Trophoblast cell (in vitro differentiated cells and primary cell): ENCODE measurements at regions not wholly inside any gene's neighbourhood (a gene's known extent, or its start where the extent isn't known, plus 50 kb on each side); places are given as distances from the start of the nearest gene placed in this dataset.

Experiments used
- DNase-seq, 2 donors: peaks; one replicate each; pipeline ENCODE4 v3.0.0-alpha.2; 2016
- H2AFZ ChIP-seq: 2 replicates; pipeline ENCODE4 v1.6.1; 2013; ENCODE audit warnings: low read length, moderate library complexity, mild to moderate bottlenecking; ENCODE audit not compliant: insufficient read depth, poor library complexity
- H2AK5ac ChIP-seq: 2 replicates; pipeline ENCODE4 v1.6.1; 2013; ENCODE audit warnings: mild to moderate bottlenecking, low read length
- H2BK120ac ChIP-seq: 2 replicates; pipeline ENCODE4 v1.6.1; 2013; ENCODE audit warnings: low read length, mild to moderate bottlenecking, moderate library complexity; ENCODE audit not compliant: insufficient read depth, poor library complexity
- H2BK12ac ChIP-seq: 2 replicates; pipeline ENCODE4 v1.6.1; 2013; ENCODE audit warnings: mild to moderate bottlenecking, low read length, moderate library complexity
- H2BK5ac ChIP-seq: 2 replicates; pipeline ENCODE4 v1.6.1; 2013; ENCODE audit warnings: low read length, low read depth, moderate library complexity, mild to moderate bottlenecking; ENCODE audit not compliant: poor library complexity
- H3K14ac ChIP-seq: 2 replicates; pipeline ENCODE4 v1.6.1; 2013; ENCODE audit warnings: mild to moderate bottlenecking, low read length
- H3K18ac ChIP-seq: 2 replicates; pipeline ENCODE4 v1.6.1; 2013; ENCODE audit warnings: mild to moderate bottlenecking, low read length
- H3K23ac ChIP-seq: 2 replicates; pipeline ENCODE4 v1.6.1; 2013; ENCODE audit warnings: low read length
- H3K27ac ChIP-seq: 2 replicates; pipeline ENCODE4 v1.5.1; 2013; ENCODE audit warnings: low read depth, mild to moderate bottlenecking, inconsistent platforms, low read length, moderate library complexity
- H3K27me3 ChIP-seq: 2 replicates; pipeline ENCODE4 v1.6.1; 2013; ENCODE audit warnings: inconsistent platforms, mild to moderate bottlenecking, low read length, moderate library complexity; ENCODE audit not compliant: insufficient read depth
- H3K36me3 ChIP-seq, 2 experiments: 1 replicate in 1 of 2; 2 replicates in 1 of 2; pipeline ENCODE4 v1.6.1; 2013; ENCODE audit warnings: low read length in 2 of 2, mild to moderate bottlenecking in 2 of 2, moderate library complexity in 1 of 2; ENCODE audit not compliant: insufficient read depth in 2 of 2, control insufficient read depth in 1 of 2
- H3K4ac ChIP-seq: 2 replicates; pipeline ENCODE4 v1.6.1; 2013; ENCODE audit warnings: low read depth, mild to moderate bottlenecking, low read length, moderate library complexity
- H3K4me1 ChIP-seq, 2 experiments: 1 replicate in 1 of 2; 2 replicates in 1 of 2; pipeline ENCODE4 v1.6.1; 2013; ENCODE audit warnings: low read length in 2 of 2, mild to moderate bottlenecking in 2 of 2, moderate library complexity in 1 of 2; ENCODE audit not compliant: insufficient read depth in 2 of 2, control insufficient read depth in 1 of 2
- H3K4me2 ChIP-seq: 2 replicates; pipeline ENCODE4 v1.6.1; 2013; ENCODE audit warnings: inconsistent platforms, mild to moderate bottlenecking, low read length, moderate library complexity
- H3K4me3 ChIP-seq: 2 replicates; pipeline ENCODE4 v1.5.1; 2013; ENCODE audit warnings: mild to moderate bottlenecking, low read depth, low read length, inconsistent platforms
- H3K79me1 ChIP-seq: one replicate; pipeline ENCODE4 v1.6.1; 2013; ENCODE audit warnings: low read length
- H3K79me2 ChIP-seq: 2 replicates; pipeline ENCODE4 v1.6.1; 2013; ENCODE audit warnings: low read length, mild to moderate bottlenecking; ENCODE audit not compliant: control insufficient read depth, insufficient read depth, poor library complexity
- H3K9ac ChIP-seq: 2 replicates; pipeline ENCODE4 v1.6.1; 2013; ENCODE audit warnings: mild to moderate bottlenecking, low read length
- H3K9me3 ChIP-seq: 2 replicates; pipeline ENCODE4 v1.6.1; 2013; ENCODE audit warnings: low read depth, mild to moderate bottlenecking, control low read depth, inconsistent platforms, low read length; ENCODE audit not compliant: insufficient read depth
- H4K12ac ChIP-seq: 2 replicates; pipeline ENCODE4 v1.6.1; 2013; ENCODE audit warnings: low read depth, mild to moderate bottlenecking, low read length, moderate library complexity
- H4K8ac ChIP-seq: 2 replicates; pipeline ENCODE4 v1.6.1; 2013; ENCODE audit warnings: low read depth, mild to moderate bottlenecking, low read length, moderate library complexity
- H4K91ac ChIP-seq: one replicate; pipeline ENCODE4 v1.6.1; 2013; ENCODE audit warnings: low read depth, mild to moderate bottlenecking, low read length, moderate library complexity
- WGBS: extraction: QIAGEN DNeasy Blood & Tissue Kit; methylation state at CpG from one replicate; pipeline ENCODE4 v1.1.7; 2013; ENCODE audit warnings: missing lambda C conversion rate; ENCODE audit not compliant: insufficient read length, insufficient coverage; ENCODE audit errors: extremely low coverage; 5-methylcytosine and 5-hydroxymethylcytosine counted together

DNA sequence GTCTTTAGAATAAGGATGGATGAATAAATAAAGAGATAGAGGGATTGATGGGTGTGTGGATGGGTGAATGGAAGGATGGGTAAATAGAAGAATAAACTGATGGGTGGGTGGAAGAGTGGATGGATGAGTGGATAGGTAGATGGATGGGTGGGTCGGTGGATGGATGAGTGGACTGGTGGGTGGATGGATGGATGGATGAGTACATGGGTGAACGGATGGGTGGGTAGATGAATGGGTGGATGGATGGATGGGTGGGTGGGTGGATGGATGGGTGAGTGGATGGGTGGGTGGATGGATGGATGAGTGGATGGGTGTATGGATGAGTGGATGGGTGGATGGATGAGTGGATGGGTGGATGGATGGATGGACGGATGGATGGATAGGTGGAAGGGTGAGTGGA is 65.7 kb upstream of the FOXC1 start:
- 95% methylated on average over 1 of the region's 3 CpGs for WGBS
- H3K27ac ChIP-seq = no peak overlapping the region

DNA sequence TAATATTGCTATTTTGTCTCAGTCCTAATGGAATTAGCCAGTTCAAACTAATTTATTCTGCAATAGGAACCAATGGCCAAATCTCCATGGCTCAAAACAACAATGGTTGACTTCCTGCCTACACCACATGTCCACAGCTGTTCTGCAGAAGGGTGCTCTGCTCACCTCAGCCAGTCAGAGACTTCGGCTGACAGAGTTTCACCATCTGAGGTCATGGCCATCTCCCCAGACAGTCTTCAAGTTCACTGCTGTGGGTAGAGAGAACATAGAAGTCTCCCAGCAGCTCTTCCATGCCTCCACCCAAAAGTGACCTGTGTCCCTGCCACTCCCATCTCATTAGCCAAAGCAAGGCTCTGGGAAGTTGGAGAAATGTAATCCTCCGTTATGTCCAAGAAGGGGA is 65.1 kb upstream of the FOXC1 start:
- Histone ChIP-seq H3K23ac (no peak overlapping the region), H3K27ac (no peak overlapping the region), H4K8ac (no peak overlapping the region), H3K79me1 (no peaks in the 10 kb centered on the region), H3K36me3 (no peaks in the 10 kb centered on the region), H2AFZ (no peak overlapping the region), H4K12ac (no peak overlapping the region), H2BK5ac (no peak overlapping the region), H3K18ac (no peak overlapping the region), H3K4me1 (no peaks in the 10 kb centered on the region), H3K9ac (no peak overlapping the region), H2AK5ac (no peak overlapping the region), H2BK12ac (no peak overlapping the region), H3K4ac (no peak overlapping the region), H3K14ac (no peak overlapping the region), H2BK120ac (no peak overlapping the region), H4K91ac (no peak overlapping the region), H3K27me3 (no peaks in the 10 kb centered on the region), H3K79me2 (no peaks in the 10 kb centered on the region), H3K4me3 (no peak overlapping the region), H3K9me3 (peaks cover 1% of the 10 kb centered on the region), H3K4me2 (no peak overlapping the region)
- no CpG with 5 or more reads among the region's 2 CpGs for WGBS
- no peak for DNase-seq

More for the DNA sequence above, 65.7 kb upstream of the FOXC1 start:
- Histone ChIP-seq H4K91ac (no peak overlapping the region), H3K9me3 (peaks cover 1% of the 10 kb centered on the region), H3K79me1 (no peaks in the 10 kb centered on the region), H3K14ac (no peak overlapping the region), H2AFZ (no peak overlapping the region), H3K4me3 (no peak overlapping the region), H3K4me2 (no peak overlapping the region), H2BK120ac (no peak overlapping the region), H3K79me2 (no peaks in the 10 kb centered on the region), H3K18ac (no peak overlapping the region), H3K4me1 (no peaks in the 10 kb centered on the region), H4K8ac (no peak overlapping the region), H3K23ac (no peak overlapping the region), H2BK5ac (no peak overlapping the region), H2BK12ac (no peak overlapping the region), H3K27me3 (no peaks in the 10 kb centered on the region), H4K12ac (no peak overlapping the region), H3K4ac (no peak overlapping the region), H3K9ac (no peak overlapping the region), H3K36me3 (no peaks in the 10 kb centered on the region), H2AK5ac (no peak overlapping the region)
- no peak for DNase-seq

DNA sequence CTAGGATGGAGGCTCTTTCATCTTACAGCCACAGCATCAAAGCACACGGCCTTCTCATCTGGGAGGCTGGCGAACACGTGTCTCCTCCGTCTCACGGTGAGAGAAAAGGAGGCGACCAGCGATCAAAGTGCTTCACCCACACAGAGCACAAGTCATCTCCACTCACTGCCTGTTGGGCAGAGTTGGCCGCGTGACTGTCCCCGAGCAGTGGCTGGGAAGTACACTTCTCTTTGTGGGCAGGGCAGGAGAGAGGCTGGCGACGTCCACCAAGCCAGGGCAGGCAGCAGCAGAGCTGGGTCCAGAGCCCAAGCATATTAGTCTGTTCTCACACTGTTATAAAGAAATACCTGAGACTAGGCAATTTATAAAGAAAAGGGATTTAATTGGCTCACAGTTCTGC is 64.1 kb upstream of the FOXC1 start:
- Histone ChIP-seq H2AK5ac (no peak overlapping the region), H3K4me2 (no peak overlapping the region), H3K14ac (no peak overlapping the region), H3K4me1 (no peaks in the 10 kb centered on the region), H3K18ac (no peak overlapping the region), H3K79me1 (no peaks in the 10 kb centered on the region), H3K9ac (no peak overlapping the region), H3K23ac (no peak overlapping the region), H2BK12ac (no peak overlapping the region), H4K12ac (no peak overlapping the region), H3K9me3 (peaks cover 1% of the 10 kb centered on the region), H3K4ac (no peak overlapping the region), H3K27ac (no peak overlapping the region), H3K79me2 (no peaks in the 10 kb centered on the region), H4K8ac (no peak overlapping the region), H3K4me3 (no peak overlapping the region), H4K91ac (no peak overlapping the region), H2AFZ (no peak overlapping the region), H3K27me3 (no peaks in the 10 kb centered on the region), H2BK5ac (no peak overlapping the region), H3K36me3 (no peaks in the 10 kb centered on the region), H2BK120ac (no peak overlapping the region)
- no peak for DNase-seq
- WGBS = no CpG with 5 or more reads among the region's 12 CpGs

DNA sequence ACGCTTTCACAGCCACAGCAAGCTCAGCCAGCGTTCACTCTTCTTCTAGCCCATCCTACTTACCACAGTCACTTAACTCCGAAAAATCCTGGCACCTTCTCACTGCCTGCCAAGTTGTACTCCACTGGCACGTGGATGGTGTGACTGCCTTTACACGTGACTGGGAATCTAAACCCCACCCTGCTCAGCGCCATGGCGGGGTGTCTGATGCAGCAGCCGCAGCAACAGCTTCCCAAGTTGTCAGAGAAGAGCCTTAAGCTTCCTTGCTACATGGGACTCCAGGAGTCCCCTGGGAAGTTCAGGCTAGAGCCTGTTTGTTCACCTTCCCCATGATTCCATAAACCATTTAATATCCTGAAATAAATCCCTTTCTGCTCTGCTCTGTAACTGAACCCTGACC is 61.9 kb upstream of the FOXC1 start:
- no peak overlapping the region for H2AFZ ChIP-seq
- no CpG with 5 or more reads among the region's 8 CpGs for WGBS

More for the DNA sequence above, 61.9 kb upstream of the FOXC1 start:
- no peaks in the 10 kb centered on the region for H3K27me3 ChIP-seq
- DNase-seq = no peak
- no peak overlapping the region for H4K12ac ChIP-seq
- H3K23ac ChIP-seq = no peak overlapping the region
- no peak overlapping the region for H2BK5ac ChIP-seq
- H2AK5ac ChIP-seq = no peak overlapping the region
- H3K9ac ChIP-seq = no peak overlapping the region
- no peaks in the 10 kb centered on the region for H3K4me1 ChIP-seq
- no peaks in the 10 kb centered on the region for H3K79me2 ChIP-seq
- H3K4me2 ChIP-seq = no peak overlapping the region
- no peak overlapping the region for H3K4ac ChIP-seq
- H3K79me1 ChIP-seq = no peaks in the 10 kb centered on the region
- no peak overlapping the region for H4K91ac ChIP-seq
- no peaks in the 10 kb centered on the region for H3K36me3 ChIP-seq
- H2BK120ac ChIP-seq = no peak overlapping the region
- no peak overlapping the region for H2BK12ac ChIP-seq
- no peak overlapping the region for H3K4me3 ChIP-seq
- H3K9me3 ChIP-seq = no peaks in the 10 kb centered on the region
- H4K8ac ChIP-seq = no peak overlapping the region
- H3K27ac ChIP-seq = no peak overlapping the region
- H3K14ac ChIP-seq = no peak overlapping the region
- H3K18ac ChIP-seq = no peak overlapping the region
